Right cardiac atrium (tissue), 5 donors: ENCODE measurements at regions not wholly inside any gene's neighbourhood (a gene's known extent, or its start where the extent isn't known, plus 50 kb on each side); places are given as distances from the start of the nearest gene placed in this dataset.
"Not testable (repeated sequence)": the region's sequence is repeated elsewhere in the genome, so short reads cannot be mapped to it uniquely, and the experiment has no call there.

Experiments used
- ATAC-seq, 2 donors: fragments of 200-7000 bp; cut with Tn5 transposase; one replicate each; pipeline versions ENCODE4 v1.8.0 to v1.9.1; 2020; ENCODE audit warnings: moderate library complexity in 2 of 2, mild to moderate bottlenecking in 1 of 2
- DNase-seq, 3 donors: peaks; one replicate each; pipeline ENCODE4 v3.0.0-alpha.2; 2020
- H3K27ac ChIP-seq: one replicate; pipeline ENCODE4 v1.5.1; 2013; ENCODE audit warnings: mild to moderate bottlenecking, low read length, control low read depth, moderate library complexity
- H3K27me3 ChIP-seq: one replicate; pipeline ENCODE4 v1.6.1; 2013; ENCODE audit not compliant: control insufficient read depth, insufficient read depth
- H3K4me1 ChIP-seq: one replicate; pipeline ENCODE4 v1.6.1; 2013; ENCODE audit warnings: low read length; ENCODE audit not compliant: control insufficient read depth, insufficient read depth
- H3K4me3 ChIP-seq: one replicate; pipeline ENCODE4 v1.5.1; 2013; ENCODE audit warnings: low read length, control low read depth
- H3K9me3 ChIP-seq: one replicate; pipeline ENCODE4 v1.6.1; 2013; ENCODE audit warnings: low read length; ENCODE audit not compliant: control insufficient read depth
- WGBS: extraction: QIAGEN DNeasy Blood & Tissue Kit; methylation state at CpG from one replicate; pipeline ENCODE4 v1.1.7; 2013; 5-methylcytosine and 5-hydroxymethylcytosine counted together
- intact Hi-C, 4 donors: fragments of 100-400 bp; cut with DNase I; formaldehyde crosslinking; loops; one replicate each; pipeline versions ENCODE4 v1.11.0 to v1.14.0; 2022 to 2023
- donor health status: healthy with polysubstance abuse.
- donor health status: DM: no; HTN: yes; CAD: no.
- donor health status: DM: no; HTN: no; CAD: no.
- donor health status: DM: no; HTN: yes; CAD: no; lungs with severe emphysema.
- donor health status: DM: yes; HTN: yes; CAD: no.

DNA sequence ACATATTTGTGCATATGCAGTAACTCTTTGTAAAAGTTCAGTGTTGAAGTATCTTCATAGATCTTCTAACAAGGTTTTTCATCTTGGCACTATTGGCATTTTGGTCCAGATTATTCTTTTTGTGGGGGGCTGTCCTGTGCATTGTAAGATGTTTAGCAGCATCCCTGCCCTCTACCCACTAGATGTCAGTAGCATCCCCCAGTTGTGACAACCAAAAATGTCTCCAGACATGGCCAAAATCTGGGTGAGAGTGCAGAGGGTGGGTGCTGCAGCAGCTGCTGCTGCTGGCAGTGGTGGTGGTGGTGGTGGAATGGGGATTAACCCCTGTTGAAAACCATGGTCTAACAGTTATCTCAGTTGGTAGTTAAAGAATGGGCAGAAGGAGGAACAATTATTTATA is 370.0 kb downstream of the GPAT3 start:
- ATAC-seq, result no peak
- intact Hi-C loops, result no loop called here
- H3K9me3 ChIP-seq, result no peaks in the 10 kb centered on the region
- H3K27me3 ChIP-seq, result no peaks in the 10 kb centered on the region
- H3K27ac ChIP-seq, result no peak overlapping the region
- no peak overlapping the region for H3K4me3 ChIP-seq
- peak in 1 of 3 donors; percentile 2 for DNase-seq
- H3K4me1 ChIP-seq, result no peaks in the 10 kb centered on the region

DNA sequence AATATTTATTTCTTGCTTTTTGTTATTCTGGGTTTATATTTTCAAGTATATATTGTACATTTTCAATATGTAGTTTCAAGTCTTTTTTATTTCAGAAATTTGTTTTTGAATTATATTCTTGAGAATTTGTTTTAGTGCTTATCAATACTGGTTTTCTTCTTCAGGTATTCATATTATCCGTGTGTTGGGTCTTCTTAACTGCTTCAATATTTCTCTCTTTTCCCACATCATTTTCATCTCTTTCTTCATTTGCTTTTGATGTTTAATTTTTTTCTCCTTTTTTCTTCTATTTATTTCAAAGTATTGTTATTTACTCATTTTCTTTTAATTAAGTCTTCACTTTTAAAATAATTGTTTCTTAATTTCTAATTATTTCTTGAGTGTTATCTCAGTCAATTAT is 367.8 kb downstream of the GPAT3 start:
- 0% methylated on average over 1 of the region's 1 CpG for WGBS
- H3K27me3 ChIP-seq, DNase-seq, H3K27ac ChIP-seq, H3K4me1 ChIP-seq, H3K9me3 ChIP-seq, intact Hi-C loops, H3K4me3 ChIP-seq, ATAC-seq: not testable (repeated sequence)

GRCh38 chr4:83894831-83895230 is 358.9 kb downstream of the GPAT3 start:
- DNase-seq, result no peak
- Histone ChIP-seq H3K9me3 (peaks cover 1% of the 10 kb centered on the region), H3K4me3 (no peak overlapping the region), H3K27ac (no peak overlapping the region), H3K27me3 (no peaks in the 10 kb centered on the region), H3K4me1 (no peaks in the 10 kb centered on the region)
- ATAC-seq, result no peak
- intact Hi-C loops, result no loop called here
- 30% methylated on average over 1 of the region's 1 CpG for WGBS

DNA sequence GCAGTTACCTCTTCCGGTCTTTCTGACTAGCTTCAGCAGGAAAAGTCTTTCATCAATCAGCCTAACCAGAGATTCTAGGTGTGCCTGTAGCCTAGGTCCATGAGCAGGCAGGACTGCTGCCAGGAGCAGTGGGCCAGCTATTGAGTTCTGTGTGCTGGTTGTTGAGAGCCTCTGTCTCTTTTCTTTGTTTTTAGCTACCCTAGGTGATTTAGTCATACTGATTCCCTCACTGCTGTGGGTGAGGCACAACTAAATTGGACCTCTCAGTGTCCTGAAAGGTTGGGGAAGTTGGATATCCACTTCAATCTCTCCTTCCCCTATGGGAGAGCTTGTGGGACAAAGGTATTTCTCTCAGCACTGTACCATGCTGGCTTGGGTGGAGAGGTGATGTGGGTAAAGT is 354.9 kb downstream of the GPAT3 start:
- Histone ChIP-seq H3K27ac (no peak overlapping the region), H3K4me3 (no peak overlapping the region), H3K4me1 (no peaks in the 10 kb centered on the region), H3K27me3 (no peaks in the 10 kb centered on the region), H3K9me3 (peaks cover 1% of the 10 kb centered on the region)
- DNase-seq (no peak), ATAC-seq (no peak)
- intact Hi-C loops, result no loop called here
- 83% methylated on average over 1 of the region's 1 CpG for WGBS

DNA sequence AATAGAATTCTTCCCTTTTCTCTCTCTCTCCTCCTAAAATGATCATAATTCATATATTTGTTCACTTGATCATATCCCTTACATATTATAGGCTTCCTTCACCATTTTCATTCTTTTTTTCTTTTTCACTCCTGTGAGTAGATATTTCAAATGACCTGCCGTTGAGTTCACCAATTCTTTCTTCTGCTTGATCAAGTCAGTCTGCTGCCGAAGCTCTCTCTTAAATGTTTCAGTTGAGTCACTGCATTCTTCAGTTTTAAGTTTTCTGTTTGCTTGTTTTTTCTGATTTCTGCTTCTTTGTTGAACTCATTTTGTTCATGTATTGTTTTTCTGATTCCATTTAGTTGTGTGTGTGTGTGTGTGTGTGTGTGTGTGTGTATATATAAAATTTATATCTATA is 354.3 kb downstream of the GPAT3 start:
- H3K27ac ChIP-seq, result no peak overlapping the region
- intact Hi-C loops, result no loop called here
- DNase-seq (no peak), ATAC-seq (no peak)
- no peaks in the 10 kb centered on the region for H3K27me3 ChIP-seq
- 92% methylated on average over 2 of the region's 2 CpGs for WGBS
- H3K9me3 ChIP-seq, result peaks cover 1% of the 10 kb centered on the region
- H3K4me3 ChIP-seq, result no peak overlapping the region
- no peaks in the 10 kb centered on the region for H3K4me1 ChIP-seq

- 73% methylated on average over 2 of the region's 2 CpGs for WGBS
- intact Hi-C loops, result no loop called here
- no peak overlapping the region for H3K4me3 ChIP-seq
- no peak for DNase-seq
- H3K9me3 ChIP-seq, result peaks cover 1% of the 10 kb centered on the region
- ATAC-seq, result no peak
- H3K4me1 ChIP-seq, result no peaks in the 10 kb centered on the region
- no peaks in the 10 kb centered on the region for H3K27me3 ChIP-seq
- no peak overlapping the region for H3K27ac ChIP-seq
Measured at GRCh38 chr4:83889802-83890201, 353.9 kb downstream of the GPAT3 start.

GRCh38 chr4:83885256-83886182 is 349.6 kb downstream of the GPAT3 start:
- no peak for DNase-seq
- no peak overlapping the region for H3K4me3 ChIP-seq
- 74% methylated on average over 6 of the region's 6 CpGs for WGBS
- no peak overlapping the region for H3K27ac ChIP-seq
- ATAC-seq, result no peak
- no peaks in the 10 kb centered on the region for H3K9me3 ChIP-seq
- H3K27me3 ChIP-seq, result no peaks in the 10 kb centered on the region
- no peaks in the 10 kb centered on the region for H3K4me1 ChIP-seq
- intact Hi-C loops, result no loop called here

- Histone ChIP-seq H3K27me3 (no peaks in the 10 kb centered on the region), H3K4me3 (no peak overlapping the region)
- WGBS, result 81% methylated on average over 1 of the region's 1 CpG
Measured at GRCh38 chr4:83876047-83876446, 340.1 kb downstream of the GPAT3 start.

GRCh38 chr4:83875437-83875836 is 339.5 kb downstream of the GPAT3 start:
- WGBS, result 33% methylated on average over 2 of the region's 2 CpGs
- no peaks in the 10 kb centered on the region for H3K27me3 ChIP-seq
- H3K27ac ChIP-seq, result no peak overlapping the region
- ATAC-seq (no peak), DNase-seq (no peak)
- H3K9me3 ChIP-seq, result no peaks in the 10 kb centered on the region
- no peak overlapping the region for H3K4me3 ChIP-seq
- no peaks in the 10 kb centered on the region for H3K4me1 ChIP-seq
- intact Hi-C loops, result no loop called here

More at GRCh38 chr4:83876047-83876446, 340.1 kb downstream of the GPAT3 start:
- DNase-seq (no peak), ATAC-seq (no peak)
- intact Hi-C loops, result no loop called here
- H3K9me3 ChIP-seq, result no peaks in the 10 kb centered on the region
- no peaks in the 10 kb centered on the region for H3K4me1 ChIP-seq
- no peak overlapping the region for H3K27ac ChIP-seq

GRCh38 chr4:83873996-83874395 is 338.1 kb downstream of the GPAT3 start:
- Histone ChIP-seq H3K4me1 (no peaks in the 10 kb centered on the region), H3K4me3 (no peak overlapping the region), H3K27ac (no peak overlapping the region), H3K27me3 (no peaks in the 10 kb centered on the region), H3K9me3 (no peaks in the 10 kb centered on the region)
- ATAC-seq (no peak), DNase-seq (no peak)
- whole genome bisulfite sequencing, result 85% methylated on average over 2 of the region's 2 CpGs
- intact Hi-C loops, result no loop called here

- Histone ChIP-seq H3K4me3 (no peak overlapping the region), H3K4me1 (no peaks in the 10 kb centered on the region), H3K9me3 (no peaks in the 10 kb centered on the region), H3K27ac (no peak overlapping the region), H3K27me3 (no peaks in the 10 kb centered on the region)
- 69% methylated on average over 5 of the region's 5 CpGs for WGBS
- intact Hi-C loops, result no loop called here
- no peak for ATAC-seq
- DNase-seq, result no peak
Measured at GRCh38 chr4:83870328-83870950, 334.5 kb downstream of the GPAT3 start.
